Stimulated activated memory B cell treated with anti-CD40 and anti-IgM and Interleukin-4, amounts not matched to agents 10 μg/mL and 1 μg/mL and 100 μg/mL, for 72 hours (primary cell): ENCODE measurements at regions not wholly inside any gene's neighbourhood (a gene's known extent, or its start where the extent isn't known, plus 50 kb on each side); places are given as distances from the start of the nearest gene placed in this dataset.

Experiments used
- ATAC-seq: fragments of 150-1000 bp; cut with Tn5 transposase; 2 replicates; pipeline ENCODE4 v1.10.0; 2021
- H3K27ac Mint-ChIP-seq: one replicate; pipeline ENCODE4 v1.8.0; 2022; ENCODE audit warnings: mild to moderate bottlenecking, mixed read lengths
- H3K27me3 Mint-ChIP-seq: one replicate; pipeline ENCODE4 v1.8.0; 2022; ENCODE audit warnings: mixed read lengths
- H3K36me3 Mint-ChIP-seq: one replicate; pipeline ENCODE4 v1.8.0; 2022; ENCODE audit warnings: mixed read lengths
- H3K4me1 Mint-ChIP-seq: one replicate; pipeline ENCODE4 v1.8.0; 2022; ENCODE audit warnings: mixed read lengths
- H3K4me3 Mint-ChIP-seq: one replicate; pipeline ENCODE4 v1.8.0; 2022; ENCODE audit warnings: mild to moderate bottlenecking, moderate library complexity, mixed read lengths
- H3K9me3 Mint-ChIP-seq: one replicate; pipeline ENCODE4 v1.8.0; 2022; ENCODE audit warnings: mixed read lengths

GRCh38 chr4:89416960-89417359, 109.4 kb upstream of the GPRIN3 start:
- no peaks in the 10 kb centered on the region for H3K36me3 Mint-ChIP-seq
- H3K27me3 Mint-ChIP-seq: no peaks in the 10 kb centered on the region
- no peak for ATAC-seq
- no peak overlapping the region for H3K27ac Mint-ChIP-seq
- no peaks in the 10 kb centered on the region for H3K4me1 Mint-ChIP-seq
- peaks cover 4% of the 10 kb centered on the region for H3K9me3 Mint-ChIP-seq
- no peak overlapping the region for H3K4me3 Mint-ChIP-seq

- ATAC-seq: no peak
- H3K9me3 Mint-ChIP-seq: no peaks in the 10 kb centered on the region
- H3K4me3 Mint-ChIP-seq: no peak overlapping the region
- H3K27me3 Mint-ChIP-seq: no peaks in the 10 kb centered on the region
- no peaks in the 10 kb centered on the region for H3K36me3 Mint-ChIP-seq
- peaks cover 14% of the 10 kb centered on the region for H3K4me1 Mint-ChIP-seq
- no peak overlapping the region for H3K27ac Mint-ChIP-seq
These were observed 105.9 kb upstream of the GPRIN3 start for GRCh38 chr4:89413518-89413917.

GRCh38 chr4:89411539-89412309, 104.1 kb upstream of the GPRIN3 start:
- no peaks in the 10 kb centered on the region for H3K36me3 Mint-ChIP-seq
- no peak for ATAC-seq
- no peak overlapping the region for H3K27ac Mint-ChIP-seq
- no peaks in the 10 kb centered on the region for H3K9me3 Mint-ChIP-seq
- no peaks in the 10 kb centered on the region for H3K27me3 Mint-ChIP-seq
- peaks cover 14% of the 10 kb centered on the region for H3K4me1 Mint-ChIP-seq
- H3K4me3 Mint-ChIP-seq: no peak overlapping the region

- no peaks in the 10 kb centered on the region for H3K36me3 Mint-ChIP-seq
- no peak overlapping the region for H3K4me3 Mint-ChIP-seq
- H3K27ac Mint-ChIP-seq: no peak overlapping the region
- peaks cover 14% of the 10 kb centered on the region for H3K4me1 Mint-ChIP-seq
- no peaks in the 10 kb centered on the region for H3K27me3 Mint-ChIP-seq
- H3K9me3 Mint-ChIP-seq: no peaks in the 10 kb centered on the region
- ATAC-seq: no peak
These were observed 103.1 kb upstream of the GPRIN3 start for GRCh38 chr4:89410687-89411086.

DNA sequence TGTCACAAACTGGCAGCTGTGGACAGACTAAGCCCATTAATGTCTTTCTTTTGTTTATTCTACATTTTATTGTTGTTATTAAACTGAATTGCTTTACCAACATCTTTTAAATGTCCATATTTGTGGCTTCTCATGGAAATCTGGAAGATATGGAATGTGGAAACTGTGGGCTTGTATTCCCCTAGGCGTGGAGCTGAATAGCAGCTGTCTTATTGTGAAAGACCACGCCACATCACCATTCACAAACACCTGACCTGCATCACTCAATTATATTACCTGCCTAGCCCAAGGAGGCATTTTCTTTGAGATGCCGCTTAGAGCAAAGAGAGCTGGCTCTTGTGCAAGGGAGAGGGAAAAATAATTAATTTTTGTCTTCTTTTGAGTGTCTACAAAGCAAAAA, 96.9 kb upstream of the GPRIN3 start:
- Mint-ChIP-seq H3K36me3 (no peaks in the 10 kb centered on the region), H3K4me3 (no peak overlapping the region), H3K27me3 (no peaks in the 10 kb centered on the region), H3K9me3 (no peaks in the 10 kb centered on the region), H3K4me1 (peaks cover 9% of the 10 kb centered on the region), H3K27ac (no peak overlapping the region)
- no peak for ATAC-seq

DNA sequence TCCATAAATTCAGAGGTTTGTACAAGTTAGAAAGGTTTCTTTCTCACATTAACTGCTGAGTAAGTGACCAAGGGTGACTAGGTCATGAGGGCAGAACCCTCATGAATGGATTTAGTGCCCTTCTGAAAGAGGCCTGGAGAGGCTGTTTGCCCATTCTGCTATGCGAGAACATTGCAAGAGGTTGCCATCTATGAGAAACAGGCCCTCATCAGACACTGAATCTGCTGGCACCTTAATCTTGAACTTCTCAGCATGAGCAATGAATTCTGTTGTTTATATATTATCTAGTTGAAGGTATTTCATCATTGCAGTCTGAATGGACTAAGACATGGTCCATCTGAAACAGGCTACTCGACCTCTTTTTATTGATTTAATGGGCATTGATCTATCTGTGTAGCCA, 96.2 kb upstream of the GPRIN3 start:
- no peaks in the 10 kb centered on the region for H3K36me3 Mint-ChIP-seq
- ATAC-seq: no peak
- no peak overlapping the region for H3K27ac Mint-ChIP-seq

DNA sequence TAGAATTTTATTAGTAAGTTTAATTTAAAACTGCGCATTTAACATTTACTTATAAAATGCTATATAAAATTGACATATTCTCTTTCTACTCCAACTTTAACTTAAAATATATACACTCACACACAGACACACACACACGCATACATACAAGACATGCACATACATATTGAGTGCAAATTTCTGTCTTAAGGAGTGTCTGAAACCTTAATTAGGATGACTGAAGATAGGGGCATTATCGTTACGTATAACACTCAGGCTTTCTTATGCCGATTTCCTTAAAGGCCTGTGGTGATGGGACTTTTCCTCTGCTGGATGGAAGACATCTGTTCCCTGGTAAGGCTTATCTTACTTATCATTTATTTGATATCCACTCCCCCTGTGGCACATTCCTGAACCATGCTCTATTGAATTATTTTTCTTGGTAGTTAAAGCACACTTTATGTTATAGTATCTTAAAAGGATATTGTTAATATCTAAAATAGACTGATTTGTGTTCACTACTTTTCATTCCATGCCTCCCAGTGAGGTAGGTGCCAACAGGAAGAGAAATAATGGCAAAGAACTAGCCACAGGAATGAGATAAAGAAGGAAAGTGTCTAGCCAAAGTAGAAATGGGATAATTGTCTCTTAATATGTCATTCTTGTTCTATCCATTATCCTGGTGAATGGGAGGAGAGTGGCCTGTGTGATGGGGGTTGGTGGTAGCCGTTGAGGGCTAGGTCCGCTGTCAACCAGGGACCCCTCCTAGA, 92.9 kb upstream of the GPRIN3 start:
- H3K4me1 Mint-ChIP-seq: no peaks in the 10 kb centered on the region
- H3K36me3 Mint-ChIP-seq: no peaks in the 10 kb centered on the region
- ATAC-seq: no peak
- no peak overlapping the region for H3K27ac Mint-ChIP-seq
- H3K27me3 Mint-ChIP-seq: no peaks in the 10 kb centered on the region
- no peaks in the 10 kb centered on the region for H3K9me3 Mint-ChIP-seq
- H3K4me3 Mint-ChIP-seq: no peak overlapping the region

More for the DNA sequence above, 96.2 kb upstream of the GPRIN3 start:
- Mint-ChIP-seq H3K4me3 (no peak overlapping the region), H3K4me1 (peaks cover 2% of the 10 kb centered on the region), H3K9me3 (no peaks in the 10 kb centered on the region), H3K27me3 (no peaks in the 10 kb centered on the region)

- no peaks in the 10 kb centered on the region for H3K9me3 Mint-ChIP-seq
- no peaks in the 10 kb centered on the region for H3K27me3 Mint-ChIP-seq
- ATAC-seq: no peak
- H3K27ac Mint-ChIP-seq: no peak overlapping the region
- H3K36me3 Mint-ChIP-seq: no peaks in the 10 kb centered on the region
- H3K4me3 Mint-ChIP-seq: no peak overlapping the region
- H3K4me1 Mint-ChIP-seq: no peaks in the 10 kb centered on the region
These were observed 91.0 kb upstream of the GPRIN3 start for GRCh38 chr4:89398644-89399043.

DNA sequence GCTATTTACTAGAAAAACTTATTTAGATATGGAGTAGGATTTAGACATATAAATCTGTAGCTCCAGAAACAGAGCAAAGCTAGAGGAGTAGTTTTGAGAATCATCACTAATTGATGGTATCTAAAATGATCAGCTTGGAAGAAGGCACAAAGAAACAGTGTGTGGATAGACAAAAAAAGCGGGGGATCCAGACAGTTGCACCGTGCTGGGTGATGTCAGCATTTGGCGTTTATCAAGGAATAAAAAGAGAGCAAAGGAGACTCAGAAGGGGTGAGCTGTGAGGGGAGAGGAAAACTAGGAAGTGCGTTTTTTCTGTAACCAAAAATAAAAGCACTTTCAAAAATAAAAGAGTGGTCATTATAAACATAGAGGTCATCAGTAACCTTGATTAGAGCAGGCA, 90.5 kb upstream of the GPRIN3 start:
- H3K9me3 Mint-ChIP-seq: no peaks in the 10 kb centered on the region
- no peaks in the 10 kb centered on the region for H3K4me1 Mint-ChIP-seq
- no peaks in the 10 kb centered on the region for H3K36me3 Mint-ChIP-seq
- H3K4me3 Mint-ChIP-seq: no peak overlapping the region
- ATAC-seq: no peak
- H3K27me3 Mint-ChIP-seq: no peaks in the 10 kb centered on the region
- no peak overlapping the region for H3K27ac Mint-ChIP-seq

GRCh38 chr4:89397441-89397840, 89.8 kb upstream of the GPRIN3 start:
- H3K36me3 Mint-ChIP-seq: no peaks in the 10 kb centered on the region

GRCh38 chr4:89382439-89382838, 74.8 kb upstream of the GPRIN3 start:
- H3K4me1 Mint-ChIP-seq: no peaks in the 10 kb centered on the region
- ATAC-seq: no peak
- no peak overlapping the region for H3K4me3 Mint-ChIP-seq
- H3K27ac Mint-ChIP-seq: no peak overlapping the region
- H3K27me3 Mint-ChIP-seq: peaks cover 22% of the 10 kb centered on the region
- peaks cover 5% of the 10 kb centered on the region for H3K36me3 Mint-ChIP-seq
- peaks cover 15% of the 10 kb centered on the region for H3K9me3 Mint-ChIP-seq

More at GRCh38 chr4:89397441-89397840, 89.8 kb upstream of the GPRIN3 start:
- no peaks in the 10 kb centered on the region for H3K9me3 Mint-ChIP-seq
- H3K27ac Mint-ChIP-seq: no peak overlapping the region
- H3K4me1 Mint-ChIP-seq: no peaks in the 10 kb centered on the region
- peaks cover under 1% of the 10 kb centered on the region for H3K27me3 Mint-ChIP-seq
- no peak for ATAC-seq
- H3K4me3 Mint-ChIP-seq: no peak overlapping the region

GRCh38 chr4:89380980-89381379, 73.4 kb upstream of the GPRIN3 start:
- peaks cover 5% of the 10 kb centered on the region for H3K36me3 Mint-ChIP-seq
- no peak overlapping the region for H3K4me3 Mint-ChIP-seq
- peaks cover 15% of the 10 kb centered on the region for H3K9me3 Mint-ChIP-seq
- no peaks in the 10 kb centered on the region for H3K4me1 Mint-ChIP-seq
- peaks cover 12% of the 10 kb centered on the region for H3K27me3 Mint-ChIP-seq
- ATAC-seq: no peak
- no peak overlapping the region for H3K27ac Mint-ChIP-seq

DNA sequence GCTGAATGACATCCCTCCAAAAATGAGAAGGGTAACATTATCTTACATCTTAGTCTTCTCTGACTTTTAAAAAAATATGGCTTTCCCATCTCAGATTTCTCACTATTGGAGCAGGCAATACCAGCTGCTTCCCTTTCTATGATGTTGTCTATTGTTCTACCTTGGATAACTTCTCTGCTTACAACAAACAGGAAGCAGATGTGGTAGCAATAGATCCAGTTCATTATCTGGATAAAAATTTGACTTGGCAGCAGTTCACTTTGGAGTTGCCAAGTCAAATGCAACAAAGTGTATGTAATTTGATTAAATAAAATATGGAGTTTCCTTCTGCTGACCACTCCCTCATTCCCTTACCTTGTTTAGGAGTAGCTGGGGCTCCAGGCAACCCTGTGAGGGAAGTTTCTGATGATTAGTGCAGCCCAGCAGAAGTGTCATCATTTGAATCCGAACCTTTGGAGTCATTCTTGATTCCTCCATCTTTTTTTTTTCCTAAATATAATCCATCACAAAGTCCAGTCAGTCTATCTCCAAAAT, 72.0 kb upstream of the GPRIN3 start:
- no peak overlapping the region for H3K27ac Mint-ChIP-seq
- no peak for ATAC-seq
- H3K4me3 Mint-ChIP-seq: no peak overlapping the region
- H3K36me3 Mint-ChIP-seq: peaks cover 5% of the 10 kb centered on the region
- H3K9me3 Mint-ChIP-seq: peaks cover 15% of the 10 kb centered on the region
- H3K4me1 Mint-ChIP-seq: no peaks in the 10 kb centered on the region
- no peaks in the 10 kb centered on the region for H3K27me3 Mint-ChIP-seq

- no peak overlapping the region for H3K4me3 Mint-ChIP-seq
- peaks cover 4% of the 10 kb centered on the region for H3K9me3 Mint-ChIP-seq
- no peaks in the 10 kb centered on the region for H3K36me3 Mint-ChIP-seq
- H3K4me1 Mint-ChIP-seq: peaks cover 8% of the 10 kb centered on the region
- no peak for ATAC-seq
- no peaks in the 10 kb centered on the region for H3K27me3 Mint-ChIP-seq
- no peak overlapping the region for H3K27ac Mint-ChIP-seq
These were observed 65.8 kb upstream of the GPRIN3 start for GRCh38 chr4:89373394-89373793.

DNA sequence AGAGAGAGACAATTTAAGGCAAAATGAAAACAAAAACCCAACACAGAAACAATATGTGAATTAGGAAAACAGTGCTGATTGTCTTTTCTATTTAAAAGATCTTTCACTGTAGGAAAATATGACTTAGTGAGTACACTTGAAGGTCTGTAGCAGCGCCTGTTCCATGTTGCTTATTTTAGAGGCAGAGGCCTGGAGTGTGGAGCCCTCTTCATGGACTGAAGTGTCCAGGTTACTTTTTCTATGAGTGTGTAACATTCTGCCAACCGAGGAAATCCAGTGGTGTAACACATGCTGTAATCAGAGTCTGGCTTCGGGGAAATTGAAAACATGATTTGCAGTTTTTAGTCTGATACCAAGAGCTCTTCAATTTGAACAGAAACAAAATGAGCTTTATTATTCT, 64.0 kb upstream of the GPRIN3 start:
- Mint-ChIP-seq H3K9me3 (peaks cover 3% of the 10 kb centered on the region), H3K27ac (no peak overlapping the region), H3K4me3 (no peak overlapping the region), H3K36me3 (no peaks in the 10 kb centered on the region), H3K4me1 (peaks cover 8% of the 10 kb centered on the region), H3K27me3 (no peaks in the 10 kb centered on the region)
- no peak for ATAC-seq

- no peak for ATAC-seq
These were observed 62.0 kb upstream of the GPRIN3 start for GRCh38 chr4:89369581-89369980.

More at GRCh38 chr4:89369581-89369980, 62.0 kb upstream of the GPRIN3 start:
- H3K27ac Mint-ChIP-seq: no peak overlapping the region
- H3K4me3 Mint-ChIP-seq: no peak overlapping the region
- H3K36me3 Mint-ChIP-seq: no peaks in the 10 kb centered on the region
- peaks cover 8% of the 10 kb centered on the region for H3K4me1 Mint-ChIP-seq
- H3K27me3 Mint-ChIP-seq: no peaks in the 10 kb centered on the region
- peaks cover 3% of the 10 kb centered on the region for H3K9me3 Mint-ChIP-seq
